ENCODE measurements at regions not wholly inside any gene's neighbourhood (a gene's known extent, or its start where the extent isn't known, plus 50 kb on each side); places are given as distances from the start of the nearest gene placed in this dataset.
"Not testable (repeated sequence)": the region's sequence is repeated elsewhere in the genome, so short reads cannot be mapped to it uniquely, and the experiment has no call there.

- Histone ChIP-seq H3K4me1 (no peaks in the 10 kb centered on the region), H3K27ac (no peak overlapping the region), H3K4me3 (no peak overlapping the region), H3K36me3 (no peaks in the 10 kb centered on the region), H3K27me3 (no peaks in the 10 kb centered on the region), H3K9me3 (no peaks in the 10 kb centered on the region)
- TF ChIP-seq EP300 (IDR thresholded peaks at IDR 0.05) (no peak), CTCF (IDR thresholded peaks at IDR 0.05) (no peak), POLR2A (IDR thresholded peaks at IDR 0.05) (no peak)
- no peak for DNase-seq (ENCODE audit: low spot score in 2 of 2)
- WGBS, 2 donors: 37 to 46% methylated on average over 2 of the region's 2 CpGs
Measured at GRCh38 chr14:40053416-40053815, 621.2 kb upstream of the FBXO33 start.

GRCh38 chr14:40028991-40029390 lies 596.8 kb upstream of the FBXO33 start:
- Histone ChIP-seq H3K9me3 (no peaks in the 10 kb centered on the region), H3K27ac (no peak overlapping the region), H3K36me3 (no peaks in the 10 kb centered on the region), H3K27me3 (no peaks in the 10 kb centered on the region), H3K4me3 (no peak overlapping the region), H3K4me1 (no peaks in the 10 kb centered on the region)
- DNase-seq (ENCODE audit: low spot score in 2 of 2): no peak
- no peak for TF ChIP-seq POLR2A (IDR thresholded peaks at IDR 0.05)
- no peak for TF ChIP-seq EP300 (IDR thresholded peaks at IDR 0.05)
- no peak for TF ChIP-seq CTCF (IDR thresholded peaks at IDR 0.05)
- 74 to 81% methylated on average over 3 of the region's 3 CpGs for WGBS, 2 donors

- no peaks in the 10 kb centered on the region for H3K9me3 ChIP-seq
- H3K27ac ChIP-seq: no peak overlapping the region
- no peaks in the 10 kb centered on the region for H3K36me3 ChIP-seq
- TF ChIP-seq EP300 (IDR thresholded peaks at IDR 0.05) (no peak), CTCF (IDR thresholded peaks at IDR 0.05) (no peak), POLR2A (IDR thresholded peaks at IDR 0.05) (no peak)
- no peak overlapping the region for H3K4me3 ChIP-seq
- 56 to 90% methylated on average over 2 of the region's 2 CpGs for WGBS, 2 donors
- DNase-seq (ENCODE audit: low spot score in 2 of 2): no peak
- no peaks in the 10 kb centered on the region for H3K27me3 ChIP-seq
- H3K4me1 ChIP-seq: no peaks in the 10 kb centered on the region
Measured at GRCh38 chr14:40025101-40025500, 592.9 kb upstream of the FBXO33 start.

GRCh38 chr14:40010961-40011360 lies 578.7 kb upstream of the FBXO33 start:
- Histone ChIP-seq H3K4me1 (no peaks in the 10 kb centered on the region), H3K27me3 (no peaks in the 10 kb centered on the region), H3K4me3 (no peak overlapping the region), H3K36me3 (no peaks in the 10 kb centered on the region), H3K27ac (no peak overlapping the region), H3K9me3 (no peaks in the 10 kb centered on the region)
- TF ChIP-seq CTCF (IDR thresholded peaks at IDR 0.05) (no peak), POLR2A (IDR thresholded peaks at IDR 0.05) (no peak), EP300 (IDR thresholded peaks at IDR 0.05) (no peak)
- DNase-seq (ENCODE audit: low spot score in 2 of 2): no peak
- WGBS, 2 donors: 82 to 87% methylated on average over 3 of the region's 3 CpGs

- DNase-seq (ENCODE audit: low spot score in 2 of 2): no peak
- Histone ChIP-seq H3K27ac (no peak overlapping the region), H3K4me1 (no peaks in the 10 kb centered on the region), H3K36me3 (no peaks in the 10 kb centered on the region), H3K27me3 (no peaks in the 10 kb centered on the region), H3K4me3 (no peak overlapping the region), H3K9me3 (no peaks in the 10 kb centered on the region)
- WGBS, 2 donors: 82 to 93% methylated on average over 4 of the region's 4 CpGs
- no peak for TF ChIP-seq POLR2A (IDR thresholded peaks at IDR 0.05)
- no peak for TF ChIP-seq EP300 (IDR thresholded peaks at IDR 0.05)
- TF ChIP-seq CTCF (IDR thresholded peaks at IDR 0.05): no peak
Measured at GRCh38 chr14:40009771-40010170, 577.5 kb upstream of the FBXO33 start.

- H3K27me3 ChIP-seq; H3K27ac ChIP-seq; H3K36me3 ChIP-seq; H3K9me3 ChIP-seq; H3K4me3 ChIP-seq; H3K4me1 ChIP-seq; DNase-seq (ENCODE audit: low spot score in 2 of 2): not testable (repeated sequence)
- WGBS, 2 donors: 96 to 98% methylated on average over 2 of the region's 2 CpGs
Measured at GRCh38 chr14:40008345-40008744, 576.1 kb upstream of the FBXO33 start.
